Ishikawa (cell line): ENCODE measurements at regions not wholly inside any gene's neighbourhood (a gene's known extent, or its start where the extent isn't known, plus 50 kb on each side); places are given as distances from the start of the nearest gene placed in this dataset.

Experiments
- CEBPB ChIP-seq: IDR thresholded peaks from 2 replicates; pipeline ENCODE4 v1.6.1; 2012
- CREB1 ChIP-seq: IDR thresholded peaks from 2 replicates; pipeline ENCODE4 v1.6.1; 2012; ENCODE audit warnings: low read depth
- EGR1 ChIP-seq: IDR thresholded peaks from 2 replicates; pipeline ENCODE4 v1.6.1; 2012
- EP300 ChIP-seq: IDR thresholded peaks from 2 replicates; pipeline ENCODE4 v1.6.1; 2012; ENCODE audit warnings: borderline replicate concordance
- MAX ChIP-seq: IDR thresholded peaks from 2 replicates; pipeline ENCODE4 v1.6.1; 2012
- NFIC ChIP-seq: IDR thresholded peaks from 2 replicates; pipeline ENCODE4 v1.6.1; 2012
- RAD21 ChIP-seq: IDR thresholded peaks from 2 replicates; pipeline ENCODE4 v1.6.1; 2012; ENCODE audit warnings: low read depth
- REST ChIP-seq: IDR thresholded peaks from 2 replicates; pipeline ENCODE4 v1.6.1; 2012; ENCODE audit warnings: low read depth, mild to moderate bottlenecking
- TAF1 ChIP-seq: IDR thresholded peaks from 2 replicates; pipeline ENCODE4 v1.6.1; 2012; ENCODE audit warnings: low read depth, mild to moderate bottlenecking
- USF1 ChIP-seq: IDR thresholded peaks from 2 replicates; pipeline ENCODE4 v1.6.1; 2012
- YY1 ChIP-seq: IDR thresholded peaks from 2 replicates; pipeline ENCODE4 v1.6.1; 2012; ENCODE audit warnings: low read depth

- no peak for TF ChIP-seq REST
- no peak for TF ChIP-seq MAX
- no peak for TF ChIP-seq YY1
- TF ChIP-seq CREB1, result no peak
- TF ChIP-seq EP300, result no peak
- no peak for TF ChIP-seq RAD21
- no peak for TF ChIP-seq EGR1
- TF ChIP-seq USF1, result no peak
- TF ChIP-seq CEBPB, result no peak
- no peak for TF ChIP-seq TAF1
- TF ChIP-seq NFIC, result no peak
These were observed 74.5 kb downstream of the SYF2 start for GRCh38 chr1:25157846-25158245.
